ENCODE measurements at regions not wholly inside any gene's neighbourhood (a gene's known extent, or its start where the extent isn't known, plus 50 kb on each side); places are given as distances from the start of the nearest gene placed in this dataset.

DNA sequence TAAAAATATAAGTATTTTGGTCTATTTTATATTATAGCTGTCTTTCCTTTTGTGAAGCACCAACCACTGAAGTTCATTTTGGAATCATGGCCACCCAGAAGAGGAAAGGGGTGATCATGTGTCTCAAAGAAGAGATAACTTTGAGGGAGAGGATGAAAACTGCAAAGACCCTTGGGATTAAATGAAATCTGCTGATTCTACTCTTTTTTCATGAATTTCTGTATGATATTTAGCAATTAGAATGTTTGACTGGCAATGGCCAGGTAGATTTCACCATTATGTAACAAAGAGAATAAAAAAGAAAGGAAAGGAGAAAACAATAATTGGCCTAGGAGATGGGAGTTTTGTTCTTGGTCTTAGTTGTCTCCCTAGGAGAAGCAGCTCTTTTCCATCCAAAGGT is 350.8 kb downstream of the EMP1 start:
- H3K4me3 ChIP-seq (ENCODE audit: low read depth in 2 of 2, low read length in 2 of 2), result no peak overlapping the region
- TF ChIP-seq TCF7L2 (IDR thresholded peaks at IDR 0.05; ENCODE audit: low read depth, low read length) (no peak), POLR2AphosphoS5 (IDR thresholded peaks at IDR 0.05; ENCODE audit: low read depth, low read length) (no peak), CTCF (IDR thresholded peaks at IDR 0.05) (no peak), SIN3A (IDR thresholded peaks at IDR 0.05; ENCODE audit: borderline replicate concordance, insufficient read depth, low read depth, low read length) (no peak)
- TF ChIP-seq, protein P1, sequence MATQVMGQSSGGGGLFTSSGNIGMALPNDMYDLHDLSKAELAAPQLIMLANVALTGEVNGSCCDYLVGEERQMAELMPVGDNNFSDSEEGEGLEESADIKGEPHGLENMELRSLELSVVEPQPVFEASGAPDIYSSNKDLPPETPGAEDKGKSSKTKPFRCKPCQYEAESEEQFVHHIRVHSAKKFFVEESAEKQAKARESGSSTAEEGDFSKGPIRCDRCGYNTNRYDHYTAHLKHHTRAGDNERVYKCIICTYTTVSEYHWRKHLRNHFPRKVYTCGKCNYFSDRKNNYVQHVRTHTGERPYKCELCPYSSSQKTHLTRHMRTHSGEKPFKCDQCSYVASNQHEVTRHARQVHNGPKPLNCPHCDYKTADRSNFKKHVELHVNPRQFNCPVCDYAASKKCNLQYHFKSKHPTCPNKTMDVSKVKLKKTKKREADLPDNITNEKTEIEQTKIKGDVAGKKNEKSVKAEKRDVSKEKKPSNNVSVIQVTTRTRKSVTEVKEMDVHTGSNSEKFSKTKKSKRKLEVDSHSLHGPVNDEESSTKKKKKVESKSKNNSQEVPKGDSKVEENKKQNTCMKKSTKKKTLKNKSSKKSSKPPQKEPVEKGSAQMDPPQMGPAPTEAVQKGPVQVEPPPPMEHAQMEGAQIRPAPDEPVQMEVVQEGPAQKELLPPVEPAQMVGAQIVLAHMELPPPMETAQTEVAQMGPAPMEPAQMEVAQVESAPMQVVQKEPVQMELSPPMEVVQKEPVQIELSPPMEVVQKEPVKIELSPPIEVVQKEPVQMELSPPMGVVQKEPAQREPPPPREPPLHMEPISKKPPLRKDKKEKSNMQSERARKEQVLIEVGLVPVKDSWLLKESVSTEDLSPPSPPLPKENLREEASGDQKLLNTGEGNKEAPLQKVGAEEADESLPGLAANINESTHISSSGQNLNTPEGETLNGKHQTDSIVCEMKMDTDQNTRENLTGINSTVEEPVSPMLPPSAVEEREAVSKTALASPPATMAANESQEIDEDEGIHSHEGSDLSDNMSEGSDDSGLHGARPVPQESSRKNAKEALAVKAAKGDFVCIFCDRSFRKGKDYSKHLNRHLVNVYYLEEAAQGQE (IDR thresholded peaks at IDR 0.05; ENCODE audit: insufficient read depth in 1 of 2, low read depth in 2 of 2, low read length in 1 of 2), result no peak
- H3K9me3 ChIP-seq (ENCODE audit: control insufficient read depth, insufficient read depth, low read depth, low read length), result no peaks in the 10 kb centered on the region
- no TSS peak for BruUV-seq (replicated peaks)
- H3K27ac ChIP-seq (ENCODE audit: low read length), result no peak overlapping the region
- in situ Hi-C loops (cut with HindIII; ENCODE audit: low pct_unique_long_range_greater_than_20kb, low sequenced_read_pairs) (no loop called here), intact Hi-C loops (cut with micrococcal nuclease; ENCODE audit: unreplicated experiment) (no loop called here)
- no peaks in the 10 kb centered on the region; the same call in 1 of the 2 replicates for H3K27me3 ChIP-seq (ENCODE audit: control insufficient read depth, insufficient read depth, low read length)
- no peak for ATAC-seq
- ChIA-PET POLR2A (no interaction called here), CTCF (no interaction called here)
- H3K4me1 ChIP-seq (ENCODE audit: control insufficient read depth, insufficient read depth, low read length), result no peaks in the 10 kb centered on the region
- no peak for DNase-seq (ENCODE audit: low read depth, low spot score)
- H3K36me3 ChIP-seq (ENCODE audit: control insufficient read depth, insufficient read depth, low read length), result no peaks in the 10 kb centered on the region

GRCh38 chr12:13546231-13546630 is 349.7 kb downstream of the EMP1 start:
- no peaks in the 10 kb centered on the region; the same call in 1 of the 2 replicates for H3K27me3 ChIP-seq (ENCODE audit: control insufficient read depth, insufficient read depth, low read length)

More at GRCh38 chr12:13546231-13546630, 349.7 kb downstream of the EMP1 start:
- ATAC-seq (no peak), DNase-seq (ENCODE audit: low read depth, low spot score) (no peak)
- ChIA-PET POLR2A (no interaction called here), CTCF (no interaction called here)
- TF ChIP-seq SIN3A (IDR thresholded peaks at IDR 0.05; ENCODE audit: borderline replicate concordance, insufficient read depth, low read depth, low read length) (no peak), TCF7L2 (IDR thresholded peaks at IDR 0.05; ENCODE audit: low read depth, low read length) (no peak), POLR2AphosphoS5 (IDR thresholded peaks at IDR 0.05; ENCODE audit: low read depth, low read length) (no peak)
- TF ChIP-seq, protein P1 (IDR thresholded peaks at IDR 0.05; ENCODE audit: insufficient read depth in 1 of 2, low read depth in 2 of 2, low read length in 1 of 2), result no peak
- H3K4me1 ChIP-seq (ENCODE audit: control insufficient read depth, insufficient read depth, low read length), result no peaks in the 10 kb centered on the region
- H3K4me3 ChIP-seq (ENCODE audit: low read depth in 2 of 2, low read length in 2 of 2), result no peak overlapping the region
- H3K27ac ChIP-seq (ENCODE audit: low read length), result no peak overlapping the region
- H3K36me3 ChIP-seq (ENCODE audit: control insufficient read depth, insufficient read depth, low read length), result no peaks in the 10 kb centered on the region
- no peaks in the 10 kb centered on the region for H3K9me3 ChIP-seq (ENCODE audit: control insufficient read depth, insufficient read depth, low read depth, low read length)
- no TSS peak for BruUV-seq (replicated peaks)
- in situ Hi-C loops (cut with HindIII; ENCODE audit: low pct_unique_long_range_greater_than_20kb, low sequenced_read_pairs) (no loop called here), intact Hi-C loops (cut with micrococcal nuclease; ENCODE audit: unreplicated experiment) (no loop called here)

Measured in Panc1 (cell line).